Right renal pelvis (tissue), 4 donors: ENCODE measurements at regions not wholly inside any gene's neighbourhood (a gene's known extent, or its start where the extent isn't known, plus 50 kb on each side); places are given as distances from the start of the nearest gene placed in this dataset.

ENCODE experiments used
- DNase-seq, 4 donors: peaks; one replicate each; pipeline ENCODE4 v3.0.0-alpha.2; 2013; ENCODE audit warnings: low read depth in 4 of 4, low spot score in 3 of 4, missing footprints in 1 of 4

- DNase-seq, result no peak
These were observed 308.7 kb upstream of the TNRC6C start for GRCh38 chr17:77649717-77650211.

- DNase-seq, result no peak
These were observed 306.5 kb upstream of the TNRC6C start for GRCh38 chr17:77651988-77652387.

- no peak for DNase-seq
These were observed 304.2 kb upstream of the TNRC6C start for GRCh38 chr17:77654296-77654695.

GRCh38 chr17:77654850-77655249 lies 303.7 kb upstream of the TNRC6C start:
- no peak for DNase-seq

- DNase-seq, result no peak
These were observed 302.4 kb upstream of the TNRC6C start for GRCh38 chr17:77656054-77656453.

- no peak for DNase-seq
These were observed 300.7 kb upstream of the TNRC6C start for GRCh38 chr17:77657839-77658238.

GRCh38 chr17:77660524-77660923 lies 298.0 kb upstream of the TNRC6C start:
- DNase-seq, result no peak

GRCh38 chr17:77662833-77663232 lies 295.7 kb upstream of the TNRC6C start:
- no peak for DNase-seq

GRCh38 chr17:77664097-77664729 lies 294.3 kb upstream of the TNRC6C start:
- no peak for DNase-seq

GRCh38 chr17:77665833-77666232 lies 292.7 kb upstream of the TNRC6C start:
- DNase-seq, result no peak

GRCh38 chr17:77666462-77666861 lies 292.0 kb upstream of the TNRC6C start:
- DNase-seq, result no peak

- no peak for DNase-seq
These were observed 291.6 kb upstream of the TNRC6C start for GRCh38 chr17:77666881-77667395.

- DNase-seq, result no peak
These were observed 291.0 kb upstream of the TNRC6C start for GRCh38 chr17:77667478-77667877.

- no peak for DNase-seq
These were observed 290.0 kb upstream of the TNRC6C start for GRCh38 chr17:77668518-77668917.

GRCh38 chr17:77670173-77670572 lies 288.3 kb upstream of the TNRC6C start:
- no peak for DNase-seq

GRCh38 chr17:77674358-77674757 lies 284.1 kb upstream of the TNRC6C start:
- no peak for DNase-seq

- DNase-seq, result no peak
These were observed 283.1 kb upstream of the TNRC6C start for GRCh38 chr17:77675411-77675810.

- no peak for DNase-seq
These were observed 282.7 kb upstream of the TNRC6C start for GRCh38 chr17:77675816-77676215.

GRCh38 chr17:77676237-77676661 lies 282.3 kb upstream of the TNRC6C start:
- no peak for DNase-seq

- no peak for DNase-seq
These were observed 281.3 kb upstream of the TNRC6C start for GRCh38 chr17:77677211-77677610.

- DNase-seq, result no peak
These were observed 280.9 kb upstream of the TNRC6C start for GRCh38 chr17:77677630-77678029.

- DNase-seq, result no peak
These were observed 278.9 kb upstream of the TNRC6C start for GRCh38 chr17:77679589-77679988.

- no peak for DNase-seq
These were observed 276.6 kb upstream of the TNRC6C start for GRCh38 chr17:77681861-77682260.
